ENCODE measurements at regions not wholly inside any gene's neighbourhood (a gene's known extent, or its start where the extent isn't known, plus 50 kb on each side); places are given as distances from the start of the nearest gene placed in this dataset.

- TF ChIP-seq CTCF (IDR thresholded peaks at IDR 0.05; ENCODE audit: low read length), result no peak
- no peak for TF ChIP-seq EZH2 (IDR thresholded peaks at IDR 0.05; ENCODE audit: borderline replicate concordance, low read length)
Observed at GRCh38 chr2:150832686-150833085, 345.2 kb upstream of the RND3 start.
